Fibroblast of lung (primary cell): ENCODE measurements at regions not wholly inside any gene's neighbourhood (a gene's known extent, or its start where the extent isn't known, plus 50 kb on each side); places are given as distances from the start of the nearest gene placed in this dataset.

Experiments used
- DNase-seq, 2 donors: peaks; one replicate each; pipeline versions ENCODE4 v3.0.0 to v3.0.0-alpha.2; 2010; ENCODE audit warnings: low read depth in 2 of 2
- H2AFZ ChIP-seq: 2 replicates; pipeline ENCODE4 v1.5.1; 2012; ENCODE audit warnings: low read length, control low read depth, inconsistent platforms
- H3K27ac ChIP-seq: 2 replicates; pipeline ENCODE4 v1.5.1; 2011; ENCODE audit warnings: low read length, control low read depth; ENCODE audit not compliant: insufficient read depth
- H3K27me3 ChIP-seq: 2 replicates; pipeline ENCODE4 v1.5.1; 2011; ENCODE audit warnings: mild to moderate bottlenecking, low read length; ENCODE audit not compliant: control insufficient read depth, insufficient read depth
- H3K36me3 ChIP-seq: 2 replicates; pipeline ENCODE4 v1.5.1; 2011; ENCODE audit warnings: low read length; ENCODE audit not compliant: control insufficient read depth, insufficient read depth
- H3K4me1 ChIP-seq: 2 replicates; pipeline ENCODE4 v1.5.1; 2011; ENCODE audit warnings: low read length; ENCODE audit not compliant: control insufficient read depth, insufficient read depth; ENCODE audit errors: extremely low read depth
- H3K4me2 ChIP-seq: 2 replicates; pipeline ENCODE4 v1.5.1; 2011; ENCODE audit warnings: low read length, control low read depth; ENCODE audit not compliant: insufficient read depth; ENCODE audit errors: extremely low read depth
- H3K4me3 ChIP-seq, 4 experiments: fragments of 200-600 bp in 1 of 4; sonication (generic) in 1 of 4; replicated peaks in 1 of 4; 2 replicates each; pipeline ENCODE4 v1.5.1; 2011 to 2016; ENCODE audit warnings: low read length in 4 of 4, low read depth in 3 of 4, mild to moderate bottlenecking in 3 of 4, control low read depth in 2 of 4, inconsistent platforms in 1 of 4, mixed read lengths in 1 of 4; ENCODE audit not compliant: insufficient read depth in 1 of 4; ENCODE audit errors: control extremely low read depth in 1 of 4
- H3K79me2 ChIP-seq: 2 replicates; pipeline ENCODE4 v1.5.1; 2012; ENCODE audit warnings: mild to moderate bottlenecking, low read length, inconsistent platforms; ENCODE audit not compliant: control insufficient read depth, insufficient read depth
- H3K9ac ChIP-seq: 2 replicates; pipeline ENCODE4 v1.5.1; 2011; ENCODE audit warnings: mild to moderate bottlenecking, low read length, control low read depth; ENCODE audit not compliant: insufficient read depth
- H3K9me3 ChIP-seq: 2 replicates; pipeline ENCODE4 v1.5.1; 2012; ENCODE audit warnings: low read depth, low read length; ENCODE audit not compliant: control insufficient read depth, insufficient read depth
- H4K20me1 ChIP-seq: 2 replicates; pipeline ENCODE4 v1.5.1; 2011; ENCODE audit warnings: low read length; ENCODE audit not compliant: control insufficient read depth, insufficient read depth; ENCODE audit errors: extremely low read depth
- EZH2 ChIP-seq: IDR thresholded peaks from 2 replicates; pipeline ENCODE4 v1.5.1; 2012; ENCODE audit warnings: low read length, control low read depth, mild to moderate bottlenecking; ENCODE audit errors: missing control alignments
- TF ChIP-seq, protein P1 (sequence below), 2 donors: IDR thresholded peaks in 1 of 2; conservative IDR thresholded peaks in 1 of 2; 1 replicate in 1 of 2; 2 replicates in 1 of 2; pipeline ENCODE4 v1.5.1; 2011 to 2012; ENCODE audit warnings: low read length in 2 of 2, control low read depth in 1 of 2, inconsistent platforms in 1 of 2, low read depth in 1 of 2, mild to moderate bottlenecking in 1 of 2

DNA sequence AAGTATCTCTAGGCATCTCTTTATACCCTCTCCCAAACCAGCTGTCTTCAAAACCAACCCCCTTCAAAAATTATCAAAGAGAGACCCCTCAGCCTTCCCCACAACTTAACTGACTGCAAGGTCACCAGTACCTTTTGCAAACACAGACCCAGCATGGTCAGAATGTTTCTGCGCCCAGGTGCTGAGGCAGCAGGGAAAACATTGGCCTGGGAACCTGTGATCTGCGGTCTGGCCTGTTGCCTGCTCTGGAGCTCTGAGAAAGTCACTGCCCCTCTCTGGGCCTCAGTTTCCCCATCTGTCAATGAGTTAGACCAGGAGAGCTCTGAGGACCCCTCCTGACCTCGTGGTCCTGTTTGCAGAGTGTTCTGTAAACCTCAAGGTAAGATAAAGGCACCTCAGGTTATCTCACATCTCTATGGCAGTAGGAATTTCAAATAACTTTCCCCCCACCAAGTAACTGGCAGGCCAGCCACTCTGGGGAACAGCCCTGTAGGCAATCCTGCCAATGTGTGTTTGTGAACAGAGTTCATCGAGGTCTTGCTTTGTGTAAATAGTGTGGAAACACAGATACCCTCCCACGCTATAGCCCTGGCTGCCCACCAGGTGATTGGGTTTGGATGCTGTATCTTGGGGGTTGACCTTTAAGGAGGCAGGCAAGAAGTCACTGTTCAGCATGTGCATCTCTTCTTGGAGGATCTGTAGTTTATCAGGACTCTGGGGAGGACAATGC, 50.0 kb upstream of the SMAD6 start:
- no peak for TF ChIP-seq EZH2
- TF ChIP-seq, protein P1, sequence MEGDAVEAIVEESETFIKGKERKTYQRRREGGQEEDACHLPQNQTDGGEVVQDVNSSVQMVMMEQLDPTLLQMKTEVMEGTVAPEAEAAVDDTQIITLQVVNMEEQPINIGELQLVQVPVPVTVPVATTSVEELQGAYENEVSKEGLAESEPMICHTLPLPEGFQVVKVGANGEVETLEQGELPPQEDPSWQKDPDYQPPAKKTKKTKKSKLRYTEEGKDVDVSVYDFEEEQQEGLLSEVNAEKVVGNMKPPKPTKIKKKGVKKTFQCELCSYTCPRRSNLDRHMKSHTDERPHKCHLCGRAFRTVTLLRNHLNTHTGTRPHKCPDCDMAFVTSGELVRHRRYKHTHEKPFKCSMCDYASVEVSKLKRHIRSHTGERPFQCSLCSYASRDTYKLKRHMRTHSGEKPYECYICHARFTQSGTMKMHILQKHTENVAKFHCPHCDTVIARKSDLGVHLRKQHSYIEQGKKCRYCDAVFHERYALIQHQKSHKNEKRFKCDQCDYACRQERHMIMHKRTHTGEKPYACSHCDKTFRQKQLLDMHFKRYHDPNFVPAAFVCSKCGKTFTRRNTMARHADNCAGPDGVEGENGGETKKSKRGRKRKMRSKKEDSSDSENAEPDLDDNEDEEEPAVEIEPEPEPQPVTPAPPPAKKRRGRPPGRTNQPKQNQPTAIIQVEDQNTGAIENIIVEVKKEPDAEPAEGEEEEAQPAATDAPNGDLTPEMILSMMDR (conservative IDR thresholded peaks at IDR 0.05 in 1 of 2, IDR thresholded peaks at IDR 0.05 in 1 of 2; ENCODE audit: low read depth in 1 of 2, low read length in 2 of 2), result no peak
- Histone ChIP-seq H2AFZ (no peak overlapping the region), H3K9me3 (no peaks in the 10 kb centered on the region), H4K20me1 (no peaks in the 10 kb centered on the region), H3K79me2 (no peaks in the 10 kb centered on the region), H3K4me1 (peaks cover 7% of the 10 kb centered on the region), H3K4me2 (no peak overlapping the region), H3K9ac (no peak overlapping the region), H3K27ac (no peak overlapping the region), H3K4me3 (no peak overlapping the region), H3K36me3 (no peaks in the 10 kb centered on the region), H3K27me3 (no peaks in the 10 kb centered on the region)
- DNase-seq, result no peak
